Erythroblast (primary cell): ENCODE measurements at regions not wholly inside any gene's neighbourhood (a gene's known extent, or its start where the extent isn't known, plus 50 kb on each side); places are given as distances from the start of the nearest gene placed in this dataset.

Experiments
- GATA1 ChIP-seq: IDR thresholded peaks from 2 replicates; pipeline ENCODE4 v1.6.1; 2011; ENCODE audit warnings: low read depth, mild to moderate bottlenecking, control low read depth, low read length, moderate library complexity
- POLR2A ChIP-seq: IDR thresholded peaks from 2 replicates; pipeline ENCODE4 v1.6.1; 2011; ENCODE audit warnings: mild to moderate bottlenecking, low read length

- TF ChIP-seq POLR2A (no peak), GATA1 (no peak)
Observed at GRCh38 chr10:55163388-55163979, 362.5 kb upstream of the PCDH15 start.
